GM19372 (cell line): ENCODE measurements at regions not wholly inside any gene's neighbourhood (a gene's known extent, or its start where the extent isn't known, plus 50 kb on each side); places are given as distances from the start of the nearest gene placed in this dataset.

Source experiments
- ATAC-seq: cut with Tn5 transposase; IDR thresholded peaks from one replicate; pipeline ENCODE4 v1.9.1; 2021; ENCODE audit warnings: mild to moderate bottlenecking, low read depth, moderate library complexity; ENCODE audit not compliant: unreplicated experiment

DNA sequence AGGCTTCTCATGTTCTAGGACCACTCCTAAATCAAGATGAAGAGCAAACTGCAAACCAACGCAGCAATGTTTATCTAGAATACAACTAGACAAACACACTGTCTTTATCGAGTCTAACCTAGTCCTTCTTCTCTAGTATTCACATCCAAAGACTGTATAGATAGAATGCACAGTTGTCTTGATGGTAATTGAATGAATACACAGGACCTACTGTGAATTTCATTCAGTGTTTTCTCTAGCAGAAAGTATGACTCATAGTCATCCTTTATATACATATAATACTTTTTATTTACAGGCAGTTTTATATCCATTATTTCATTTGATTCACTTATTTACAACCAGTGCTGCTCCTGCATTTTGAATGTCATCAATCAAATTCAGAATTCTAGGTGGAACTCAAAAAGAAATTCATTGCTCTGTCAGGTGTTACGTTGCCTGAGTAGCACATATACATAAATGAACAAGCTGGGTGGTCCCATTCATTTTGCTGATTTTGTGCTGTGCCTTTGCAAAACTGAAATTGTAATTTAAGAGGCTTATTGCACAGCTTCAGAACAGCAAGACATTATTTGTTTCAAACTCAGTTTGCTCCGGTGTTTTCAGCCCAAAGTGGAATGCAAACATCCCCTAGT lies 374.8 kb downstream of the EPHA4 start:
- ATAC-seq: no peak

GRCh38 chr2:221198309-221198708 lies 373.8 kb downstream of the EPHA4 start:
- no peak for ATAC-seq

- ATAC-seq: no peak
These were observed 371.8 kb downstream of the EPHA4 start for GRCh38 chr2:221200184-221200839.

DNA sequence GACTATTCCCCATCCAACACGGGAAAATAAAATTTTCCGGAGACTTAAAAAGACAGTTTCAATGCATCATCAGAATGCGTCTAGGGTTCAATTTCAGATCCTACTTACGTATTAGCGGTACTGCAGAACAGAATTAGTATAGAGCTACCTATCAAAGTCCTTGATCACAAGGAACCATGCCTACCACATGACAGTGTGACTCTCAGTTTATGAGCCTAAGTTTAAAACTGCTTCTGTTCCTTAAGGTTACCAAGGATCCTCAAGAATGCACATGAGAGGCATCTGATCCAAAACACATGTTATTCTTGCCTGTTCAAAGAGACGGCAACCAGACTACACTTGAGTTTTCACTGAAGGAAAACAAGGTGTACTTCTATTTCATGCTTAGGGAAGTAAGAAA lies 369.7 kb downstream of the EPHA4 start:
- no peak for ATAC-seq

DNA sequence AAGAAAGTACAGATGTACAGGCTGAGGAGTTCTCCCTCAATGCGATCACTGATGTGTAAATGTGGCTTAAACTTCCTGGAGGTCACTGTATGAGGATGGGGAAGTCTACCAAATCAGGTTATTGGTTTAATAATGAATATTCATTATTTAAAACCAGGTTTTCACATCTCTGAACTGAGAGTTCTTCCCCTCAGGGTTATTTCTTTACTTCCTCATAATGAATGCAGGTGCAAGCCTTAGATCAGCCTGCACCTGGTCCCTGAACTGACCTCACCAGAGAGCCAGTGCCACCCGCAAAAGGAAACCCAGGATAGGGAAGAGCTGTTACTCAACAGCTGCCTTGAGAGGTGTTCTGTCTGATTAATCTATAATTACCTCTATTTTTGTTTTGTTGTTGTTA lies 369.0 kb downstream of the EPHA4 start:
- peak; percentile 75 for ATAC-seq

- no peak for ATAC-seq
These were observed 368.2 kb downstream of the EPHA4 start for GRCh38 chr2:221203856-221204255.

GRCh38 chr2:221204699-221205098 lies 367.4 kb downstream of the EPHA4 start:
- ATAC-seq: no peak

DNA sequence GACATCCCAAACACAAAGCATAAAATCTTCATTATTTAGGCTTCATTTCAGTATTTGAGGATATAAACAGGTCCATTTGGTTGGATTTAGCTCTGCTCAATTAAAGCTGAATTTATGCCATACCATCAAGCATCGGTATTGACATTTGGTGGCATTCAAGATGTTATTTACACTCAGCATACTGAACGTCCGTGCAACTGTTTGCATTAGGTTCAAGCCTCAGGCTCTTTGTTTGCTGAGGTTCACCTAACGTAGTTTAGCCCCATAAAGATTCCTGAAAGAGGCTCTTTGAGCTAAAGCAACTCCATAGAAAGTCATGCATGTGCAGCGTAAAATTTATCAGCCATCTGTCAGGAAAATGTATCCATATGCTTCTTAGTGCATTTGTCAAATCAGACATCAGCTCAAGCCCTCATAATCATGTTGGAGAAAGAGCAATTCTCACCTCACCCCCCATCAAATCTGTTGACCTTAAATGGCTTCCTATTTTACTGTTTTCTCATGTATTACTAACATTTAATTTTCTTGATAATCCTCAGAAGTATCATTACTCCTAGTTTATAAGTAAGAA lies 366.9 kb downstream of the EPHA4 start:
- ATAC-seq: no peak

GRCh38 chr2:221210686-221211085 lies 361.4 kb downstream of the EPHA4 start:
- ATAC-seq: no peak

DNA sequence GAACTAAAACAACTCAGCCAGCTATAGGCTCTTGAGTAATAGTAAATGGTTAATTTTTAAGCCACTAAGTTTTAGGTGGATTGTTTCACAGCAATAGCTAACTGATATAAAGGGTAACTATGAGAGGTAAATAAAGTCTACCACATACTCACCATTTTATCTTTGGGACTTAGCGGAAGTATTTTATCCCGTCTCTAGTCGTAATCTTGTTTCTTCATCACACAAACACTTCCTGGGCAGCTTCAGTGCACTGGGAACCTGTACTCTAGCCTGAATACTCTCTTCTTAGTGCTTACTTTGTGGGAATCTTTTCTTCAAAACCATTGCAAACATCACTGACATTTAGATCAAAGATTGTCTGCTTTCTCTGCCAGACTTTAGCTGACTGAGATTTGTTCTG lies 360.5 kb downstream of the EPHA4 start:
- no peak for ATAC-seq

DNA sequence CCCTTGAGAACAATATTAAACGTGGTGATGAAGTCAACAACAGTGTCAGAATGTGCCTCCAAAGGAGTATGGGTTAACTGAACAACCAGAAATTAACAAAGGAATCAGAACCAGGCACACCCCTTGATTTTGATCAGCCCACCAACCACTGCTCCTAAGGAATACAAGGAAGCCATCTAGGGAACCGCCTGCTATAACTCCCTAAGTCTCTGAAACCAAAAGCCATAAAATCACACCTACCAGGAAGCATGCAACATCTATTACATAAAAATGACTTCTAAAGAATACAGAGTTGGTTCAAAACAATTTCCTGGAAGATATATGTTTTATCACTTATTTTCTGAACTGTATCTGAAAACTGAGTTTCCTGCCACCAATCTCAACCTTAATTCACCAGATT lies 360.0 kb downstream of the EPHA4 start:
- ATAC-seq: no peak

DNA sequence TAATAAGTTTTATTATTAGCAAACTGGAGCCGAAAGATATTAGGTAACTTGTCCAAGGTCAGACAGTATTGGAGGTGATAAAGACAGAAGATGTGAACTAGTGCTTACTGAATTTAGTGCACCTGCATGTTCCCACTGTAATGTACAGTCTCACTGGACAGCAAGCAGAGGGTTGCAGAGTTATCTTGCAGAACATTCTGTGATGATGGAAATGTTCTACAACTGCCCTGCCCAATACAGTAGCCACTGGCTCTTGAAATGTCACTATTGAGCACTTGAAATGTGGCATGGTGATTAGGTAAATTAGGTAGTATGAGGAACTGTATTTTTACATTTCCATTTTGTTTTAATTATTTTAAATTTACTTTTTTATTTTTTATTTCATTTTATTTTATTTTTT lies 356.6 kb downstream of the EPHA4 start:
- ATAC-seq: no peak

- ATAC-seq: no peak
These were observed 355.5 kb downstream of the EPHA4 start for GRCh38 chr2:221216636-221217035.

- no peak for ATAC-seq
These were observed 346.4 kb downstream of the EPHA4 start for GRCh38 chr2:221225752-221226151.

DNA sequence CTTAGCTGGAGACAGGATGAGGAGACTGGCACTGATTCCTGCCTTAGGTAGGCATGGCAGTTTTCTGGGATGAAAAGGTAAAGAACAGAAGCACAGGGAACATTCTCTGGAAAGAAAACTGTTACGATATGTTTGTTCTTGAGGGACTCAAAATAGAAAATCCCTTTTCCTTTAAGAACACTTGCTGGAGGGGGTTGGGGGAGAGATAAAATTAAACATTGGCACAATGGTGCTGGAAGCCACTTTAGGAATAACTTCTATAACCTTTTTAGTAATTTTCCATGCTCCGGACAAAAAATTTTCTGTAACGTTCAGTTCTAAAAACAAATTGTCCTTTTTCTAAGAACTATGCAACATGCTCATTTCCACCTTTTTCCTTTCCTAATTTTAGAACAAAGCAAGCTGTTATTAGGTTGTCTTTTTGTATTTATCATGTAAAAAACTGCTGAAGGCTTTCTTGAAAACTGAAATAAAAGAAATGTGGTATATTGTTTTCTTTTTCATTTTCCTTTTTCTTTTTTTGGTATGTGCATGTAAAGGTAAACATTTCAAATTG lies 343.8 kb downstream of the EPHA4 start:
- no peak for ATAC-seq

DNA sequence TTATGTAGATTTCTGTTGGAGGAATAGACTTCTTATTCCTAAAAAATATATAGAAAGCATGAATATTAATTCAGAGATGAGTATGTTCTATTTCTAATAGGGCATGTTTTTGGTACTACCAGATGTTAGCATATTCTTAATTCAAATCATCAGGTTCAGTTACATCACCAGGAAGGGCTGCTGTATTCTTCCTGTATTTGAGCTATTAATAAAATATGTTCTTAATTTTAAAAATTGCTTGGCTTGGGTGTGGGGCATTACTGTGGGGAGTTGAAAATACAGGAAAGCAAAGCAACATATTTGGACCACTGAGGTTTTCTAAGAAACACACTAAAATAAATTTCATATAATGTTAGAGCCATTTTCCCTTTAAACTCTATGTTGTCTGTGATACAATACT lies 343.0 kb downstream of the EPHA4 start:
- ATAC-seq: no peak

- ATAC-seq: no peak
These were observed 340.6 kb downstream of the EPHA4 start for GRCh38 chr2:221231511-221231910.

DNA sequence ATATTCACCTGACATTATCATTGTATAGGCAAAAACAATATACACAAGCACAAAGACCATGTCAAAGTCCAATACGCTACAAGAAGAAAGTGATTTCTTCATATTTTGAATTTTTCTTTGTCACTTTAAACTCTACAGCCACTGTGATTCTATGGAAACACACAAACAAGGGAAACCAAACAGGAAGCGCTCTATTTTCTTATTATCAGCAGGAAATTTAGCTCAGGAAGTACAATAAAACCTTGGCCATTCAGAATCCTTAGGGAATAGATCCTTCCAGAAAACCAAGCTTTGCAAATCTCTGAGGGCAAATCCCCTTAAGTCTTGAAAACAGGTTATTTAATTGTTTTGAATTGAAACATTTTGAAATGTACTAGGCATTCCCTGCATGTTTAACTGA lies 336.2 kb downstream of the EPHA4 start:
- ATAC-seq: no peak

DNA sequence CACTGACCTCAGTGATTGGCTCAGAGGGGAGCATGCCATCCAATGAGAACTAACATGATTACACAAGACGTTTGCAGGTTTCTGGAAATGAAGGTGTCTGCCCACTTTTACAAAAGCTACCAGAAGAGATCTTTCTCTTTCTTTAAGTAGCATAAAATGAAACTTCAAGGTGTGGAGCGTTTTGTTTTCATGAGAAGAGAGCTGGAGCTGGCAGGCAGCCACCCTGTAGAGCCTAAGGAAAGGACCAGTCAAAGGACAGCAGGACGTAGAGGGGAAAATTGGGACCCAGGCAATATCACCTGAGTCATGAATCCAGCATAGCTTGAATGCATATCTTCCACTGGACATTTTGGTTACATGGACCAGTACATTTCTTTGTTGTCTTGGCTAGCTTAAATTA lies 331.0 kb downstream of the EPHA4 start:
- no peak for ATAC-seq

- ATAC-seq: no peak
These were observed 328.3 kb downstream of the EPHA4 start for GRCh38 chr2:221243771-221244170.

DNA sequence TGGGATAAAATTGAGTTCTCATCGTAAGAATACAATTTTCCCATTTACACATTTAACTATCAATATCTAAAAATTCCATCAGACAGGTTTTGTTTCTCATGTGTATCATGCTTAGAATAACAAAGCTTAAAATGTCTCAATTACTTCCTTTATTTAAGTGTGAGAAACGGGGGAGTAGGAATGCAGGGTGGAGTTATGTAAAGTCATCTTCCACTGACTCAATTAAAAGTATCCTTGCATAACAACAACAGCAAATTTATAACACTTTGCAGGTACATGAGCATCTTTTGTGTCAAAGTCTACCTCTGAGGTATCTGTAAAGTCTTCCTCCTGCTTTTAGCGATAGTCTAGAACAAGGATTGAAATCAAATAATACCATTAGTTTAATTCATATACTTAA lies 327.1 kb downstream of the EPHA4 start:
- ATAC-seq: no peak

DNA sequence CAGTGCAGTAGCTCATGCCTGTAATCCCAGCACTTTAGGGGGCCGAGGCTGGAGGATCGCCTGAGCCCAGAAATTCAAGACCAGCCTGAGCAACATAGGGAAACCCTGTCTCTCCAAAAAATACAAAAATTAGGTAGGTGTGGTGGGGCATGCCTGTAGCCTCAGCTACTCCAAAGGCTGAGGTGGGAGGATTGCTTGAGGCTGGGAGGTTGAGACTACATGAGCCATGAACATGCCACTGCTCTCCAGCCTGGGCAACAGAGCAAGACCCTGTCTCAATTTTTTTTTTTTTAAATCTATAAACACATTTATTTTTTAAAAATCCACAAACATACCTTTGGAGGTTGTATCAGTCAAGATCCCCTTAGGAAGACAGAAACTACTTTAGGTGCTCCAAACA lies 326.3 kb downstream of the EPHA4 start:
- ATAC-seq: no peak
